OCI-LY3 (cell line): ENCODE measurements at regions not wholly inside any gene's neighbourhood (a gene's known extent, or its start where the extent isn't known, plus 50 kb on each side); places are given as distances from the start of the nearest gene placed in this dataset.

Experiments
- H2AFZ ChIP-seq: fragments of 200-600, 300-600 bp; shearing (Covaris generic); 2 replicates; pipeline ENCODE4 v1.6.0; 2014; ENCODE audit warnings: antibody characterized with exemption, low read depth, low read length
- H3K27ac ChIP-seq: fragments of 200-600, 300-600 bp; sonication (generic); 2 replicates; pipeline ENCODE4 v1.5.1; 2014; ENCODE audit warnings: mild to moderate bottlenecking, low read length, moderate library complexity, mixed read lengths
- H3K27me3 ChIP-seq: fragments of 200-600, 300-600 bp; sonication (generic); 2 replicates; pipeline ENCODE4 v1.6.1; 2014; ENCODE audit warnings: low read depth, low read length, mixed read lengths
- H3K36me3 ChIP-seq: fragments of 200-600, 300-600 bp; sonication (generic); replicated peaks from 2 replicates; pipeline ENCODE3; 2014; ENCODE audit warnings: low read depth, low read length, mixed read lengths
- H3K4me1 ChIP-seq: fragments of 300-600, 200-600 bp; sonication (generic); 2 replicates; pipeline ENCODE4 v1.6.1; 2014; ENCODE audit warnings: low read length, mixed read lengths
- H3K4me2 ChIP-seq: fragments of 200-600, 300-600 bp; sonication (generic); 2 replicates; pipeline ENCODE4 v1.6.1; 2014; ENCODE audit warnings: low read length, mixed read lengths
- H3K4me3 ChIP-seq: fragments of 300-600, 200-600 bp; sonication (generic); 2 replicates; pipeline ENCODE4 v1.5.1; 2014; ENCODE audit warnings: antibody characterized with exemption, mild to moderate bottlenecking, low read length, moderate library complexity
- H3K79me2 ChIP-seq: fragments of 300-600, 200-600 bp; shearing (Covaris generic); 2 replicates; pipeline ENCODE4 v1.6.1; 2014; ENCODE audit warnings: mild to moderate bottlenecking, low read length, mixed read lengths
- H3K9ac ChIP-seq: fragments of 300-600, 200-600 bp; shearing (Covaris generic); 2 replicates; pipeline ENCODE4 v1.6.0; 2014; ENCODE audit warnings: mild to moderate bottlenecking, low read length, moderate library complexity
- H3K9me3 ChIP-seq: fragments of 200-600, 300-600 bp; shearing (Covaris generic); 2 replicates; pipeline ENCODE4 v1.6.1; 2014; ENCODE audit warnings: low read length, mixed read lengths; ENCODE audit not compliant: insufficient read depth
- H4K20me1 ChIP-seq: fragments of 200-600, 300-600 bp; sonication (generic); 2 replicates; pipeline ENCODE4 v1.6.1; 2016; ENCODE audit warnings: low read length, mixed read lengths; ENCODE audit not compliant: insufficient read depth
- CTCF ChIP-seq: fragments of 200-600, 300-600 bp; sonication (generic); IDR thresholded peaks from 2 replicates; pipeline ENCODE4 v1.5.1; 2014; ENCODE audit warnings: antibody characterized with exemption, low read length, low read depth
- EZH2phosphoT487 ChIP-seq: fragments of 200-600 bp; shearing (Covaris generic); IDR thresholded peaks from 2 replicates; pipeline ENCODE4 v1.6.1; 2018; ENCODE audit warnings: antibody characterized with exemption, mixed run types, low read depth

GRCh38 chr13:85853161-85853894 lies 54.1 kb upstream of the SLITRK6 start:
- Histone ChIP-seq H3K36me3 (peaks cover 4% of the 10 kb centered on the region), H3K9me3 (peaks cover 16% of the 10 kb centered on the region; the same call in 1 of the 2 replicates), H3K4me3 (no peak overlapping the region), H3K9ac (no peak overlapping the region), H3K4me1 (no peaks in the 10 kb centered on the region), H3K79me2 (no peaks in the 10 kb centered on the region), H3K4me2 (no peak overlapping the region), H3K27me3 (no peaks in the 10 kb centered on the region), H4K20me1 (no peaks in the 10 kb centered on the region), H3K27ac (no peak overlapping the region), H2AFZ (no peak overlapping the region)
- TF ChIP-seq CTCF: no peak
- TF ChIP-seq EZH2phosphoT487: no peak
